HG03469 (cell line): ENCODE measurements at regions not wholly inside any gene's neighbourhood (a gene's known extent, or its start where the extent isn't known, plus 50 kb on each side); places are given as distances from the start of the nearest gene placed in this dataset.

Experiments used
- ATAC-seq: cut with Tn5 transposase; IDR thresholded peaks from one replicate; pipeline ENCODE4 v1.9.1; 2021; ENCODE audit warnings: mild to moderate bottlenecking, moderate library complexity, moderate number of reproducible peaks; ENCODE audit not compliant: unreplicated experiment

DNA sequence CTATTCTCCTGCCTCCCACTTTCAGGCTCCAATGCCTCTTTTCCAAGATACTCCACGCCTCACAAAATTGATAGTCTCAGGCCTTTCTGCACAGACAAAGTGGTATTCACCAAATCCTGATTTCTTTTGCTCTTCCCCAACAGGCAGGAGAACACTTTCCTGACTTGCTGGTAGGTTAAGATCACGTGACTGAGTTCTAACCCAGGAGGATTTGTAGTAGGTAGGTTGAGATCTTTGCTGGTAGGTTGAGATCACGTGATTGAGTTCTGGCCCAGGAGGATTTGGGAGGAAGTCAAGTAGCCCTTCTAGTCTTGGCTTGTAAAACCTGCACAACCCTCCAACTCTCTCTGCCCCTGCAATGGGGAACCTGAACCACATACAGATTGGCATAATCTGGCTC, 741.5 kb downstream of the TYW1 start:
- no peak for ATAC-seq

DNA sequence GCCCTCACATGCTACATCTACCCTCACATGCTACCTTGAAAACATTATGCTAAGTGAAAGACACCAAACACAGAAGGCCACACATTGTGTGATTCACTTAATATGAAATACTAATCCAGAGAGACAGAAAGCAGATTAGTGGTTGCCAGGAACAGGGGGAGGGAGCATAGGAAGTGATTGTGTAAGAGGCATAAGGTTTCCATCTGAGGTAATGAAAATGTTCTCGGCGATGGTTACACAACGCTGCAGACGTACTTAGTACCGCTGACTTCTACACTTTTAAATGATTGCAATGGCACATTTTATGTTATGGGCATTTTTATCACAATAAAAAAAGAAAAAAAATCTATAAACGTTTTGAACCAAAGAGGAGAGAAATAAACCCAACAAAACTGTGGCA, 742.3 kb downstream of the TYW1 start:
- no peak for ATAC-seq

DNA sequence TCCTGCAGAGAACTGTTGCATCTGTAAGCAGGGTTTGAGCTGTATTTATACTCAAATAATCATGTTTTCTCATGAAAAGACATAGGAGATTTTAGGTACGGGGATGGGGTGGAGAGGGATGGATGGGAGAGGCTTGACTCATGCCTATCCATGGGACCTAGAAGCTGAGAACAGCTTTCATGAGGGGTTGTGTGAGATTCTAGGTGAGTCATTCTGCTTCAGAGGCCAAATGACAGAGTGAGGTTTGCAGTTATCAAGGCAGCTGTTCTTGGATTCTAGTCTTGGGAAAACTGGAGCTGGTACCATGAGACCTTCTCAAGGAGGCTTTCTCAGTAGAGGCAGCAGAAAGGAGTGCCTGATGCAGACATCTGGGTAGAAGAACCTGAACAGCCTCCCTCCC, 746.9 kb downstream of the TYW1 start:
- no peak for ATAC-seq

DNA sequence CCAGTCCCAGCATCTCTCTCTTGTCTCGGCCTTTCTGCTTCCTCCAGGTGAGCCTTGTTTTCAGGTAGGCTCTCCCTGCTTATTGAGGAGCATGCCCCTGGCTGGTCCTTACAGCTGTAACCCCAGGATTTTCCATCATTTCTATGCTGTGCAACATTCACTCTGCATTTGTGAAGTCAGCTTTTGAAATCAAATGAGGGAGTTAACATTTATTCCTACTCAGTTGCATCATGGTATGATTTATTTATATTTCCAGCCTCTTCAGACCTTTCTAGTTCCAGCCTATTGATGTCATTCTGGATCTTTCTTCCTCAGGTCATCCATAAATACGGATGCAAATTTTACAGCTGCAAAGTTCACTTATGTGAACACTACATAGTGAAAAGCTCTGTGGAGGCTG, 755.6 kb downstream of the TYW1 start:
- no peak for ATAC-seq

DNA sequence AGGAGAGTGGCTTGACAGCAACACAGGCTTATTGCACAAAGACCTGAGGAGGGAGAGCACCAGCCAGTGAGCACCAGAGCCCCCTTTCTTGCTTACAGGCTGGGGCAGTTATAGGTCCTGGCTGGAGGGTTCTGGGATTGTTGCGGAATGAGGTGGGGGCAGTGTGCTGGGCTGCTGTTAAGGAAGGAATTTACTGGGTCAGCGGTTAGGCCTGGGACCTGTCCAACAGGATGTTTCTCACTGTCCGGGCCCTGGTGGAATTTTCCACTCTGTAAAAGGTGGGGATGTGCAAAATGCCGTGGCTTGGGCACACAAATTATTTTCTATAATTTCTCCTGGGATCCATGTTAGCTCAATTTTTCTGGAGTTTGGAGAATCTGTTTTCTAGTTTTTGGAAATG, 757.3 kb downstream of the TYW1 start:
- no peak for ATAC-seq

DNA sequence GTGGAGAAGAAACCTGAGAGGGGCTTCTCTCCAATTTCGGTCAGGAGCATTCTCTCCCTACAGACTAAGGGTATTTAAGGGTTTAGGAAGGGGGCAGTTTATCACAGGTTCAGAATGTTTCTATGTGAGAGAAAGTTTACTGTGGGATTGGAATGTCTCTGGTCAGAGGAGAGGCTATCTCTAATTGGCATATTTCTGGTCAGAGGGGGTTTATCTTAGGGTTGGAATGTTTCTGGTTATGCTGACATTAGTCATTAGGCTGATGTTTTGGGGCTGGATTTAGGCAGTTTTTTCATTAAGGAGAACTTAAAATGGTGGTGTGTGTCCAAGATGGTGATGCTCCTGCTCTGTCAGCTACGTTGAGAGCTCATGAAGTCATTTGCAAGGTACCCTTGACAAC, 758.0 kb downstream of the TYW1 start:
- no peak for ATAC-seq

DNA sequence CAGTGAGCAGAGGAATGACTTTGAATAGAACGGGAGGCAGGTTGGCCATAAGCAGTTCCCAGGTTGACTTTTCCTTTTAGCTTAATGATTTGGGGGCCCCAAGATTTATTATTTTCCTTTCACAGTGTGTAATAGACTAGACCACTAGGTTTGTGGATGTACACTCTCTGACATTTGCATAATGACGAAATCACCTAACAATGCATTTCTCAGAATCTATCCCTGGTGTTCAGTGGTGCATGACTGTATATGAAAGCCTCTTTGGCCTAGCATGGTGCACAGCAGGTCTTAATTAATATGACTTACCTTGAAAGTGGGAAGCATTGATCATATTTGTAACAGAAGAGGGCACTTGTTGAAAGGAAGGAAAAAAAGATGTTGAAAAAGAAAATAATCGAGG, 761.9 kb downstream of the TYW1 start:
- ATAC-seq, result no peak

DNA sequence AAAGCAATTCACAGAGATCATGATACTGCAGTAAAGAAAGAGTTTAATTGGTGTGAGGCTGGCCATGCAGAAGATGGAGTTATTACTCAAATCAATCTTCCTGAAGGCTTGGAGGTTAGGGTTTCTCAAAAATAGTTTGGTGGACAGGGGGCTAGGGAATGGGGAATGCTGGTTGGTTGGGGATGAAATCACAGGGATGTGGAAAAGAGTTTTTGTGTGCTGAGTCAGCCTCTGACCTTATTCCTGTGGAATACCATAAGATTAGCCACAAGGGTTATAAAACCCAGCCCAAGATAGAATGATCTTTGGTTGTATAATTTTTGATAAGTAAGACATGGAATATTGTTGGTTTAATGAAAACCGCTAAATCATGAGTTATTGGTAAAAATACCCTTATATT, 764.3 kb downstream of the TYW1 start:
- no peak for ATAC-seq

DNA sequence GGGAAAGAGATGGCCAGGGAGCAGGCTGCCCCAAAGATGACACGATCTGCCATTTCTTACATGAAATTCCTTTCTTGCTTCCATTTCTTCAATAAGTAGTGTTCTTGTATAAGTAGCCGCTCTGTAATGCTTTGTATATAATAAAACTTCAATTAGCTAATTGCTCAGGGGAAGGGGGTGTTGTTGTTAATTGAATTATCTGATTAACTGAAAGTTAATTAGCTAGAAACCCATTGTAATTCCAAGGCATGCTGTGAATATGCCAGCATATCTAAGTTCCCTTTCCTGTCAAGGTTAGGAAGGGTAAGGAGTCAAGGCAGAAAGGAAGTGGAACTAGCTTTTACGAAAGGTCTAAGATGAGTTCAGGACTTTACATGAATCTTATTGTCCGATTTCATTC, 765.9 kb downstream of the TYW1 start:
- ATAC-seq, result no peak

DNA sequence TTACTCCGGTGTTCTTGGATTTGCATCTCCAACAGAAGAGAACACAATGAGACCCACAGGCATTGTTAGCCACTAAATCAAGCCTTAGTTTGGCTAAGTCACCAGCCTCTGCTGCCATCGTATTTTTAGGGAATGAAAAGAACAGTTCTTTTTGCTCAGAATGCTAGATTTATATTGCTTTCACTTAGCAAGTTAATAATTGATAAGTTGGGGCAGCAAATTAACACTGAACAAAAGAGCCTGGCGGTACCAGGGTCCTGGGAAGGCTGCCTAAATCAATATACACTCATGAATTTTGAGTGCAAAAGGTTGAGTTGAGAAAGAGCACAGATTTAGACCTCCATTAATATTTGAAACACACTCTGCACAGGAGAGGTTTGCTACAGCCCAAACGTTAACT, 767.7 kb downstream of the TYW1 start:
- no peak for ATAC-seq

DNA sequence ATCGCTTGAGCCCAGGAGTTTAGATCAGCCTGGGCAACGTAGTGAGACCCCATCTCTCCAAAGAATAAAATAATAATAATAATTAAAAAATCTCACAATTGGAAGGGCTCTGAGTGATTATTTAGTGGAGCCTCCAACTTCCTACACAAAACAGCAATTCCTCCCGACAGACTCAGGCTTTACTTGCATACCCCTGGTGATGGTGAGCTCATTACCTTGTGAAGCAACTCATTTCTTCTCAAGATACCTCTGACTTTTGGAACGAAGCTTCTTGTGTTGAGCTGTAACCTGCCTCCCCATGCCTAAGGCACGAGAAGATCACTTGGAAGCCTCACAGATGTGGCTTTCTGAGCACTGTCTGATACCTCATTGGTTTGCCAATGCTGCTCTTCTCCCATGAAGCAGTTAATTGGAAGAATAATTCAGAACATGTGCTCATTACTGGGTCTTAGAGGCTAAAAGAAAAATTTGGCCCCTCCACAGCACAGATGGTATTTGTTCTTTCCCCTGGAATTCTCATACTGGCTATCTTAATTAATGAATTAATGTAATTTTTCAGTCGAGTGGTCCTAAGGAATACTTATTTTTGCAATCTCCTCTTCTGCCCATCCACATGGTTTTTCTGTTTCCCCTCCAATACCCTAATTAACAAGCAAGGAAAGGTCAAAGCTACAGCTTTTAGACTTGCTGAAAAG, 769.0 kb downstream of the TYW1 start:
- no peak for ATAC-seq

DNA sequence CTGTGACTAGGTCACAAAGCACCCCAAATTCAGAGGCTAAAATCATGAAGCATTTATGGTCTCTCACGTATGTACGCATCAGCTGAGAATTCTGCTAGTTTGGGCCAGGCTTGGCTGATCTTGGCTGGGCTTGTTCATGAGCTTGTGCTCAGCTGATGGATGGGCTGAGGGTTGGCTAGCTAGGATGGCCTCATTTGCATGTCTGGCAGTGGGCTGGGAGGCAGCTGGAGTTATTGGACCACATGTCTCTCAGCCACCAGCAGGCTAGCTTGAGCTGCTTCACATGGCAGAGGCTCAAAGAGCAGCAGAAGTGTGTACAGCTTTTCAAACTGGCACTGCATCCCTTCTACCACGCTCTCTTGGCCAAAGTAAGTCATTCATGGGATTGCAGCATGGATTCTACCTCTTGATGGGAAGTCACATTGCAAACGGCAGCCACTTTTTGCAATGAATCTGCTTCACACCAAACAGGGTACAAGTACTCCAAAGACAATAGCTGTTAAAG, 770.3 kb downstream of the TYW1 start:
- no peak for ATAC-seq

DNA sequence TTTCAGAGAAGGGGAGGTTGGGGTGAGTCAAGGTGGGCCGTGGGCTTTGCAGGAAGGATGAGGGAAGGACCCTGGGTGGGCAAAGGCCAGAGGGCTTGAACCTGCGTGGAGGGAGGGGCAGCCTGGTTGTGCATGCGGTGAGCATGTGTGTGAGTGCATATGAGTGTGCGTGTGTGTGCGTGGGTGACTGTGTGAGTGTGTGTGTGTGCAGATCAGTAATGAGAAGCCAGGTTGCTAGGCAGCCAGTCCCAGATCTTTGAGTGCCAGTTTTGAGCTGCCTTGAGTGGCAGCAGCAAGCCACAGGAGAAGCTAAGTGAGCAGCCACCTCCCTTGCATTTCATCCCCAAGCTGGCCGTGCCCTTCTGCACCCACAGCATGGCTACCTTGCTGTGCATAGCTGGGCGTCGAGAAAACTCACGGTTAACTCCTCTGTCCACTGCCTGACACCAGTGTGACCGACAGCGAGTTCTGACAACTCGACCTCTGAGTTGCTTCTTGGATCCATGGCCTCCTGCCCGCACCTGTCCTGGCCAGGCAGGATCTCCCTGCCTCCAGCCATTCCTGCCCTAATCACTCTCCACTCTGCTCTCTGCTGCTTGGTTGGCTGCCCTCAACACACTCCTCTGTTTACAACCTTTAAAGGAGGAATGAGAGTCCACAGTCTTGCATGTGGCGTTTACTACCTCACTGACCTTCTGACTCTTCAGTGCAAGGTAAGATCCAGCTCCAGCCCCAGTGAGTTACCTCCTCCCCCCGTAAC, 775.4 kb downstream of the TYW1 start:
- ATAC-seq, result no peak

DNA sequence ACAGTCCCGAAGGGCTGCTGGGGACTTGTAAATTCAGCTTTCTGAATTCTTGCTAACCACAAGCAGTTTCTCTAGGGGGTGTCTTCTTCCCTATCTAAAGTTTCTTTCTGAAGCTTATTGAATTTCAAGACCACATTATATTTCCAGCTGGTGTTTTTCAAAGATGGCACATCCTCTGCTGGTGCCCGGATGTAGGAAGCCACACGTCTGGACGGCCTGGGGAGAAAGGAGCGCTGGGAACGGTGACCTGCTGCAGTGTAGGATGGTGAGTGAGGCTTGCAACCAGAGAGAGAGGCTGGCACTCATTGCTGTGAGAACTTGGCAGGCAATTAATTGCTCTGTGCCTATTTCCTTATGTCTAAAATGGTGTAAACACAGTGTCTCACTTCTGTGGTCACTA, 776.4 kb downstream of the TYW1 start:
- ATAC-seq, result no peak

DNA sequence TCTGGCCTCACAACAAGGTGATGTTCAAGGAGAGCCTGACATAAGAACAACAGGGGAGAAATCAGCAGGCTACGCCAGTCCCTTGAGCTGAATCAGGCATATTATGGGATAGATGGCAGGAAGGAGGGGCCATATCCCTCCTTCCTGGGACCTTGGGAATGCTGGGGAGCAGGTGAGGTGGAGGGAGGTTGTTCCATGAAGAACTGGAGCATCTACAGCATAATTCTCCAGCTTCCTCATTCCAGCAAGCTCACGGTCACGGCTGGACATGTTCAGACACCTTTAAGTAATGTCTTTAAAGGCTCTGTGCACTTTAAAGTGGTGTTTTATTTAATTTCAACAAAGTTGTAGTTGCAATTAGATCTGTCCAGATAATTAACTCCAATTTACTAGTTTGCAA, 780.5 kb downstream of the TYW1 start:
- ATAC-seq, result no peak

DNA sequence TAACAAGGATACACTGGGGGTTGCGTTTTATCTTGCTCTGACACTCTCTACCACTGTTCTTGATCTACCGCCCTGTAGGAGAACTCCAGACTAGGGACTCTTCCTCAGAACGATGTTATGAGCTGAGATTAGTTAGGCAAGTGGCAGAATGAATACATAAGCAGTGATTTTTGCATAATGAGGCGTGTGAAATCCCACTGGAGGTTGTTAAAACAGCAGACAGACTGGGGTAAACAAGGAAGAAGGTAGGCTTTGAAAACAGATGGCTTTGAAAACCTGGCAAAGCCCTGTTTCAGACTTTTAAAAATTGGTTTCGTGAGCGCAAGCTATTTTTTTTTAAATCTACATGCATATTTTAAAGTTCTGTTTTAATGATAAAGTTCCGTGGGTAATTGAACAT, 785.2 kb downstream of the TYW1 start:
- ATAC-seq, result no peak

DNA sequence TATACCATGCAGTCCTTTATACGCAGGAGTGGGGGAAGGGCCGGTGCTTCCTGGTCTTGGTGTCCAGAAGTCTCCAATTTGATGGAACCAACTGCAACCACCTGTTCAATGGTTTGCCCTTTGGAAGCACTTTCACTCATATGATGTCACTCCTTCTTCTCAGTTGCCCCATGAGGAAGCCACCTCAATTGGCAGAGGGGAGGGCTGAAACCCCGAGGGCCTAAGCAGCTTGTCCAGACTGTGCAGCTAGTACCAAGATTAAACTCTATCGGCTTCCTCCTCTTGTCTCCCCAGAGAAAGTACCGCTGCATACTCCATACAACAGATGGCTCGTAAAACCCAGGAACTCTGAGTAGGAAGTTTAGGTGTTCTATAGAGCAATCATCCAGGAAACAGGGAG, 789.4 kb downstream of the TYW1 start:
- ATAC-seq, result no peak

DNA sequence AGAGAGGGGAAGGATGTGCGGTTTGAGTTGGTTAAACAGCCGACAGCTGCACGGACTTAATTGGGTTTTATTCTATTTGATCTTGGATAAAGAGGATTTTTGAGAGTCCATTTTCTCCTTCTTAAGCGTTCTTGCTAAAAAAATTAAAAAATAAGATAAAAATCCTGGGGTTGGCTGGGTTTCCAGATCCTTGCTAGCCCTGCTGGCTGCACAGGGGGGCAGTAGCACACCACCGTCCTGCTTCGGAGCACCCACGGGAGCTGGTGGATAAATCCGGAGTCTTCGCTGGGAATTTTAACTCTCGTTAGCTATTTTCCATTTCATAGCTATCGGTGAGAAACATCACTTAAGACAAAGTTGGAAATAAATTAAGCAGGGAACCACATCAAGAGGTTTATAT, 792.0 kb downstream of the TYW1 start:
- ATAC-seq, result no peak

DNA sequence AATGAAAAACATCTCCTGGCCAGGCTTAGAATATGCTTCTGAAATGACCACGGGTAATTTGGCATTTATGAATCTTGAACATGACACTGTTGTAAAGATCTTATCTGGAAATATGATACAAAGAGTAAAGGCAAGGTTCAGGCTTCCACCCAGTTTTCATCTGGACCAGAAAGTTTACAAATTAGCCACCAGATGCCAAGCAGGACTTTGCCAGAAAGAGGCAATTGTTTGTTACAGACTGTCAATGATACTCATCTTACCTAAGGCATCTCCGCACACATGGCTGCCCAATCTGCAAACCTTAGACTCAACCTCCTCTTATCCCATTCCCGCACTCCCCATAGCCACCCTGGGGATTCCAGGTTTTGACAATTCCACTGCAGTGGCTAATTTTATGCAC, 795.3 kb downstream of the TYW1 start:
- ATAC-seq, result no peak

DNA sequence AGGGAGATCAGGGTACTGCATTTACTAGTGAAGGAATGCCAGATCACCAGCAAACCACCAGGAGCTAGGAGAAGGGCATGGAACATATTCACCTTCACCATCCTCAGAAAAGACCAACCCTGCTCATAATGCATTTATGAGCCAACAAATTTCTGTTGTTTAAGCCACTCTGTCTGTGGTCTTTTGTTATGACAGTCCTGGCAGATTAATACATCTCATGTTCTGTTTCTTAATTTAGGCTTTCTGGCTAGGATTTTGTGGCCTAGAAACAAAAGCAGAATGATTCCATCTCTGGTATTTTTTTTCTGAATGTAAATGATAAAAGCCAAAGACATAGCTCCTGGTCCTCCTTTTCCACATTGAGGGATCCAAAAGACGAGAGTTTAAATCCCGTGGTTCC, 797.9 kb downstream of the TYW1 start:
- ATAC-seq, result no peak

DNA sequence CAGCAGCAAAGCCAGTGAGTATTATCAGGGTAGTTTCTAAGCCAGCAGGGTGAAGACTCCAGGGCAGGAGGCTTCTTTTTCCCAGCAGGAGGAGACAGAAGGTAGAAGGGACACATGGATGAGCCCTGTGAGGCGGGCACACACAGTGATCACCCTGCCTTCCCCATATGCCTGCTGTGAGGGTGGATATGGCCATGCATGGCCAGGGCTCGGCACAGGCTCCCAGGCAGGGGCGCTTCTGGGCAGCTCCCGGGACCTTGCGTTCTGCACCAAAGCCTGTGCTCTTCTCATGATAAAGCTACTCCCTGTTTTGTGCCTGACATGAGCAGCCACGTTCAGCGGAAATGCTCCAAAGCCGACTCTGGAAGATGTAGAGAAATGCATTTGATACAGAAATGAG, 807.2 kb downstream of the TYW1 start:
- ATAC-seq, result no peak

DNA sequence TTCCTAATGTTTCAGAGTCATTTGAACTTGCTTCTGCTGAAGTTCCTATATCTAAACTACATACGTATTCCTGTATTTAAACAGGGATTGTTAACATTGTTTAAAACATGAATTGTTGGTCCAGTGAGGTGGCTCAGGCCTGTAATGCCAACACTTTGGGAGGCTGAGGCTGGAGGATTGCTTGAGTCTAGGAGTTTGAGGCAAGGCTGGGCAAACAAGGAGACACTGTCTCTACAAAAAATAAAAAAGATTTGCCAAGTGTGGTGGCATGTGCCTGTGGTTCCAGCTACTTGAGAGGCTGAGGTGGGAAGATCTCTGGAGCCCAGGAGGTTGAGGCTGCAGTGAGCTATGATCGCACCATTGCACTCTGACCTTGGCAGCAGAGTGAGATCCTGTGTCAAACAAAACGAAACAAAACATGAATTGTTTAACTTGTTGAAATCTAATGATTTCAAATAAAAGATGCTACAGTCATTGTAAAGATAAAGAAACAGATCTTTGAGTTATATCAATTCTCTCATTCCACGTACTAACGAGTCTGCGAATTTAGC, 809.4 kb downstream of the TYW1 start:
- ATAC-seq, result no peak
